K562 (cell line): ENCODE measurements at regions not wholly inside any gene's neighbourhood (a gene's known extent, or its start where the extent isn't known, plus 50 kb on each side); places are given as distances from the start of the nearest gene placed in this dataset.

ENCODE experiments used
- ATAC-seq: fragments of 200-7000 bp; cut with Tn5 transposase; 3 replicates; pipeline ENCODE4 v1.9.1; 2020; ENCODE audit warnings: moderate library complexity
- BruUV-seq: library from RNA; stranded (reverse); fragments of 400-500 nt; replicated peaks from 2 replicates; lab custom pipeline; 2021; lab: Mats Ljungman, UMichigan
- CTCF ChIA-PET: fragments of 300-600 bp; formaldehyde crosslinking; extraction: SDS; loops from one replicate; lab custom pipeline; 2021; ENCODE audit warnings: low intra/inter-chr PET ratio; lab: Yijun Ruan, JAX
- POLR2A ChIA-PET: fragments of 300-600, 350-650 bp; sonication (Branson Sonifier 250); formaldehyde crosslinking; extraction: SDS; loops from one replicate; lab custom pipeline; 2021; ENCODE audit warnings: antibody characterized with exemption, inconsistent platforms; lab: Yijun Ruan, JAX
- DNase-seq, 4 experiments: peaks; one replicate each; pipeline versions ENCODE4 v3.0.0 to v3.0.0-alpha.2; 2011 to 2018; ENCODE audit warnings: low spot score in 3 of 4, mixed read lengths in 3 of 4; ENCODE audit errors: extremely low read depth in 1 of 4
- FAIRE-seq: peaks from 2 replicates; lab custom pipeline; 2011; peaks lifted over from hg19 to GRCh38; lab: Jason Lieb, UNC
- H2AFZ ChIP-seq: 2 replicates; pipeline ENCODE4 v1.6.0; 2011; ENCODE audit warnings: low read depth, low read length, control low read depth, inconsistent platforms
- H3K27ac ChIP-seq: fragments of 200-600 bp; 3 replicates; pipeline ENCODE4 v1.8.0; 2011; ENCODE audit warnings: low read depth, mild to moderate bottlenecking, control low read depth, inconsistent platforms, low read length, moderate library complexity, mixed read lengths; ENCODE audit errors: extremely low read depth
- H3K27me3 ChIP-seq, 2 experiments: fragments of 300-600 bp in 1 of 2; 2 replicates in 1 of 2; 3 replicates in 1 of 2; pipeline versions ENCODE4 v1.6.0 to v1.8.0; 2011; ENCODE audit warnings: inconsistent platforms in 2 of 2, low read length in 2 of 2, mild to moderate bottlenecking in 1 of 2, mixed read lengths in 1 of 2, moderate library complexity in 1 of 2; ENCODE audit not compliant: control insufficient read depth in 2 of 2, insufficient read depth in 2 of 2
- H3K36me3 ChIP-seq: fragments of 300-600 bp; 3 replicates; pipeline ENCODE4 v1.8.0; 2011; ENCODE audit warnings: mild to moderate bottlenecking, low read length, inconsistent platforms; ENCODE audit not compliant: control insufficient read depth, insufficient read depth
- H3K4me1 ChIP-seq, 2 experiments: fragments of 200-600 bp in 1 of 2; replicated peaks in 1 of 2; 2 replicates in 1 of 2; 3 replicates in 1 of 2; pipeline versions ENCODE4 v1.5.1 to v1.8.0; 2011; ENCODE audit warnings: inconsistent platforms in 2 of 2, low read length in 2 of 2, mild to moderate bottlenecking in 1 of 2, mixed read lengths in 1 of 2, moderate library complexity in 1 of 2; ENCODE audit not compliant: control insufficient read depth in 2 of 2, insufficient read depth in 2 of 2
- H3K4me2 ChIP-seq: 2 replicates; pipeline ENCODE4 v1.6.1; 2011; ENCODE audit warnings: low read length, control low read depth, inconsistent platforms, mixed read lengths; ENCODE audit not compliant: insufficient read depth
- H3K4me3 ChIP-seq: fragments of 200-600 bp; sonication (generic), shearing (Covaris generic); 2 replicates; pipeline ENCODE4 v1.5.1; 2016; ENCODE audit warnings: control low read depth, inconsistent platforms
- H3K79me2 ChIP-seq: fragments of 200-600 bp; 3 replicates; pipeline ENCODE4 v1.8.0; 2011; ENCODE audit warnings: low read length, inconsistent platforms; ENCODE audit not compliant: control insufficient read depth, insufficient read depth
- H3K9ac ChIP-seq, 2 experiments: 2 replicates each; pipeline versions ENCODE4 v1.6.0 to v1.6.1; 2011; ENCODE audit warnings: low read depth in 2 of 2, low read length in 2 of 2, control low read depth in 1 of 2, inconsistent platforms in 1 of 2, mild to moderate bottlenecking in 1 of 2, mixed read lengths in 1 of 2; ENCODE audit not compliant: insufficient read depth in 1 of 2
- H3K9me1 ChIP-seq: one replicate; pipeline ENCODE4 v1.6.0; 2011; ENCODE audit warnings: inconsistent platforms, mild to moderate bottlenecking, low read length, moderate library complexity; ENCODE audit not compliant: control insufficient read depth, insufficient read depth
- H3K9me3 ChIP-seq: replicated peaks from 2 replicates; pipeline ENCODE4 v1.5.1; 2011; ENCODE audit warnings: low read depth, low read length, inconsistent platforms; ENCODE audit not compliant: control insufficient read depth, insufficient read depth
- H4K20me1 ChIP-seq: replicated peaks from 2 replicates; pipeline ENCODE4 v1.6.1; 2011; ENCODE audit warnings: low read length, inconsistent platforms, mixed read lengths; ENCODE audit not compliant: control insufficient read depth, insufficient read depth
- E2F8 ChIP-seq: fragments of 450-650 bp; IDR thresholded peaks from 2 replicates; pipeline ENCODE4 v1.7.1; 2018; ENCODE audit warnings: mild to moderate bottlenecking, low read depth; ENCODE audit not compliant: partially characterized antibody
- FOXA1 ChIP-seq: fragments of 450-650 bp; IDR thresholded peaks from 2 replicates; pipeline ENCODE4 v1.6.1; 2016; ENCODE audit warnings: mild to moderate bottlenecking, borderline replicate concordance
- MGA ChIP-seq: fragments of 450-650 bp; IDR thresholded peaks from 2 replicates; pipeline ENCODE4 v1.6.1; 2016; ENCODE audit warnings: mild to moderate bottlenecking, moderate library complexity
- ZNF217 ChIP-seq: sonication (generic); formaldehyde crosslinking; IDR thresholded peaks from 2 replicates; pipeline ENCODE4 v1.8.0; 2022; ENCODE audit warnings: mild to moderate bottlenecking, missing genetic modification reagents
- WGBS: fragments of 100-300 bp; shearing (Covaris generic); methylation state at CpG from one replicate; pipeline ENCODE4 v1.1.6; 2016; ENCODE audit warnings: low coverage, mixed read lengths; ENCODE audit not compliant: insufficient coverage; ENCODE audit errors: missing lambda C conversion rate; 5-methylcytosine and 5-hydroxymethylcytosine counted together
- in situ Hi-C: fragments of 300-500 bp; cut with MboI; formaldehyde crosslinking; loops from 4 replicates; pipeline ENCODE4 v1.15.0; 2018; ENCODE audit warnings: inconsistent platforms, mixed read lengths
- intact Hi-C: fragments of 100-400 bp; cut with micrococcal nuclease; formaldehyde crosslinking; loops from 2 replicates; pipeline ENCODE4 v1.14.2; 2022

GRCh38 chr6:145544041-145544440 lies 191.3 kb downstream of the EPM2A start (continued):
- TF ChIP-seq E2F8: no peak
- no peak for TF ChIP-seq ZNF217 (CRISPR knock-in tag)
- no peak for TF ChIP-seq FOXA1

GRCh38 chr6:145544514-145544913 lies 190.8 kb downstream of the EPM2A start:
- Histone ChIP-seq H3K79me2 (no peaks in the 10 kb centered on the region), H3K4me2 (no peak overlapping the region), H3K4me1 (no peaks in the 10 kb centered on the region), H3K36me3 (no peaks in the 10 kb centered on the region), H3K27me3 (no peaks in the 10 kb centered on the region), H4K20me1 (no peaks in the 10 kb centered on the region), H3K27ac (no peak overlapping the region), H3K4me3 (no peak overlapping the region), H2AFZ (no peak overlapping the region), H3K9ac (no peak overlapping the region), H3K9me1 (no peaks in the 10 kb centered on the region), H3K9me3 (peaks cover 1% of the 10 kb centered on the region; the same call in 1 of the 2 replicates)
- no peak for FAIRE-seq
- BruUV-seq: no TSS peak
- no peak for DNase-seq
- in situ Hi-C loops (no loop called here), intact Hi-C loops (no loop called here)
- POLR2A ChIA-PET: no interaction called here
- no peak for ATAC-seq
- CTCF ChIA-PET: no interaction called here
- 2% methylated on average over 2 of the region's 2 CpGs for WGBS
- TF ChIP-seq MGA: no peak
